Kidney tubule cell (primary cell): ENCODE measurements at regions not wholly inside any gene's neighbourhood (a gene's known extent, or its start where the extent isn't known, plus 50 kb on each side); places are given as distances from the start of the nearest gene placed in this dataset.
"Not testable (repeated sequence)": the region's sequence is repeated elsewhere in the genome, so short reads cannot be mapped to it uniquely, and the experiment has no call there.

Experiments
- DNase-seq: peaks from one replicate; pipeline ENCODE4 v3.0.0-alpha.2; 2018; ENCODE audit warnings: low spot score

GRCh38 chr20:5696011-5696559 lies 54.1 kb upstream of the SHLD1 start:
- DNase-seq: no peak

- no peak for DNase-seq
Observed at GRCh38 chr20:5691918-5692618, 58.1 kb upstream of the SHLD1 start.

- no peak for DNase-seq
Observed at GRCh38 chr20:5689463-5689862, 60.7 kb upstream of the SHLD1 start.

- DNase-seq: no peak
Observed at GRCh38 chr20:5688431-5688972, 61.7 kb upstream of the SHLD1 start.

- no peak for DNase-seq
Observed at GRCh38 chr20:5687884-5688283, 62.3 kb upstream of the SHLD1 start.

DNA sequence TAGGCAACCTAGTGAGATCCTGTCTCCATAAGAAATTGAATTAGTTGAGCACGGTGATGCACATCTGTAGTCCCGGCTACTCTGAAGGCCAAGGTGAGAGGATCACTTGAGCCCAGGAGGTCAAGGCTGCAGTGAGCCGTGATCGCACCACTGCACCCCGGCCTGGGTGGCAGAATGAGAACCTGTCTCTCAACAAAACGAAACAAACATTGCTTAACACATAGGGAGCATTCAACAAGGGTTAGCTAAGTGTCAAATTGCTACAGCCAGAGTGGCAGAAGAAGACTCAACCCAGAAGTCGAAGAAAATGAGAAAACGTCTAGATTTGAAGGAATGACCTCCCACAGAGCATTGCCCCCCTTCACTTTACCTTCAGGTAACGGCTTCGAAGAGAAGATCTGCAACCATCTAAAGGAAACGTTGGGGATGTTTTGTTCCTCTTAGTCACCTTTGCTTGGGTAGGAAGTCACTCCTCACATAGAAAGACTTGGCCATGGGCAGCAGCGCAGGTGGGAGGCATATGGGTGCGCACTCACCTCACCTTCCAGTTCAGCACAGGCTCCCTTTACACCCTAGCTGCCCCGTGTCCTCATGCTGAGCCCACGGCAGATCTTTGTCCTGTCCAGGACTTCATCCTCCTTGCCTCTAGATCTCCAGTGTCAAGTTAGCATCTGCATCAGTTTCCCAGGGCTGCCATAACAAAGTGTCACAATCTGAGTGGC lies 63.7 kb upstream of the SHLD1 start:
- no peak for DNase-seq

DNA sequence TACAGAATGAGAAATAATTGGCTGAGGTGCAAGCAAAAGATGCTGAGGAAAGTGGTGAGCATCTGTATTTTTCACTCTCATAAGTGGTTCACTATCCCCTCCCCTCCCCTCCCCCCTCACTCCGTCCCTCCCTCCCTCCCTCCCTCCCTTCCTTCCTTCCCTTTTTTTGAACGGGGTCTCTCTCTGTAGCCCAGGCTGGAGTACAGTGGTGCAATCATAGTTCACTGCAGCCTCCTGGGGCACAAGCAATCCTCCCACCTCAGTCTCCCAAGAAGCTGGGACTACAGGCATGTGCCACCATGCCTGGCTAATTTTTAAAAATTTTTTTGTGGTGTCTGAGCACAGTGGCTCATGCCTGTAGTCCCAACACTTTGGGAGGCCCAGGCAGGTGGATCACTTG lies 67.6 kb upstream of the SHLD1 start:
- not testable (repeated sequence) for DNase-seq

DNA sequence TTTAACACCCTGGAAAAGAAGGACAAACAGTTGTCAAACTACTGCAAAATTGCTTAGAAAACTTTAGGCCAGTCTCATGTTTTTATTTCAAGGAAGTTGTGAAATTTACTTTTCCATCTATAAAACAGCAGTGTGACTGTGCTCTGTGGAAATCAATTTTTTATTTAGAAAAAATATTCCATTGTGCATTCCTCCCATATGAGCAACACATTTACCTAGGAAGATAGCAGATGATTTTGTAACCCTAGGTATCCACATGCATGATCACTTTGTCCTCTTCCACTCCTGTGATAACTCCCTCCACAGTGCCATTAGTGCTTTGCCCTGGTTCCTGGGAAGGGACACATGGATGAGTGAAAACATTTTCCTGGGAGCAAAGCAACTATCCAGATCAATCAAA lies 69.4 kb upstream of the GPCPD1 start:
- DNase-seq: no peak

GRCh38 chr20:5678777-5679176 lies 68.0 kb upstream of the GPCPD1 start:
- no peak for DNase-seq

DNA sequence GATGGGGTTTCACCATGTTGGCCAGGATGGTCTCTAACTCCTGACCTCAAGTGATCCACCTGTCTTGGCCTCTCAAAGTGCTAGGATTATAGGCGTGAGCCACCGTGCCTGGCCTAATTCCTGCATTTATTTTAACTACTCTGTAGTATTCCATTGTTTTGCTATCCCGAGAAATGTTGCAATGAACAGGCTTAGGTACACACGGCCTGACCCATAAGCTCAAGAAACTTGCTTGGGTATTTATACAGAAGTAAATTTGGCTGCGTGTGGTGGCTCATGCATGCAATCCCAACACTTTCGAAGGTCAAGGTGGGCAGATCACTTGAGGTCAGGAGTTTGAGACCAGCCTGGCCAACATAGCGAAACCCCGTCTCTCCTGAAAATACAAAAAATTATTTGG lies 67.1 kb upstream of the GPCPD1 start:
- DNase-seq: not testable (repeated sequence)

DNA sequence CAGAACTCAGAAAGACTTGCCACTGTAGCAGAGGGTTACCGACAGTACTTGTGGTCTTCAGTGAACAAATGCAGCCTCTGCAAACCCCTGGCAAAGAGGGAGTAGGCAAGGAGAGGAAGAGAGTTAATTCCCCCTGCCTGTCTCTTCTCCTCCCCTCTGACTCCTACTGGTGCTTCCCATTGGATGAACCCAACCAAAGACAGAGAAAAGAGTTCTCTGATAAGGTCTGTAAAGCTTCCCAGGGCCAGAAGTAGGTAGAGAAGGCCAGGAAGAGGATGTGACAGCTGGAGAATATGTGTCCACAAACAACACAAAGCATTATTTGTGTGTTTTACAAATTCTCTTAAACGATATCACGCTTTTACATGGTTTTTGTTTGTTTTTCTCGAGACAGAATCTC lies 66.6 kb upstream of the GPCPD1 start:
- no peak for DNase-seq

DNA sequence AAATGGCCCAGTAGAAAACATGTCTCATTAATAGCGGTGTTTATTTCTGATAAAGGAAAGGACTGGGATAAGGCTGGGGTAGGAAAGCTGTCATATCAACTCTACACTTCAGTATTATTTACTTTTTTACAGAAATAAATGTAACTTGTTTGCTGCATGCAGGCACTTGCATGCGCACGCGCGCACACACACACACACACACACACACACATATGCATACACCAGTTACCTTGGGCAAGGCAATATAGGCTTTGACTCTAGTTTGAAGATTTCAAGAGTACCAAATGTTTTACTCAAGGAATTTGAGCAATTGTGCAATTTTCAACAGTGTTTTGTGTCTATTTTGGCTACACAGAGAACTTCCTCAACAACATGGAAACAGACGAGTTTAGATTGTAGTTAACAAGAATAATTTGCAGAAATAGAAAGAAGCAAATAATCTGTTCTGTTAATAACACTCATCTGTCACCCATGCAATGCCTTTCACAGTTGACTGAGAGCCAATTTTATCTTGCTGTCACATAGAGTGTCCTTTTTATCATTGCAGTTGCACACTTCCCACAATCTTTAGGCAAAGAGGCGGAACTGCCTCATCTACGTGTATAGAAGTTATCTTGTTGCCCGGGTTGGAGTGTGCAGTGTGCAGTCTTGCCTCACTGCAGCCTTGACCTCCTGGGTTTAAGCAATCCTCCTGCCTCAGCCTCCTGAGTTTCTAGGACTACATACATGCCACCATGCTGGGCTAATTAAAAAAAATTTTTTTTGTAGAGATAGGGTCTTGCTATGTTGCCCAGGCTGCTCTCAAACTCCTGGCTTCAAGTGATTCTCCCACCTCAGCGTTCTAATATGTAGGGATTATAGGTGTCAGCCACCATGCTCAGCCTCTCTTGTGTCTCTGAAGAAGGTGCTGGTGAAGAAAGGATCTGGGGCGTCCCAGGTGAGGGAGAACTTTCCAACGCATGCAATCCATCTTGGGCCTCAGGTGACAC lies 64.6 kb upstream of the GPCPD1 start:
- no peak for DNase-seq

DNA sequence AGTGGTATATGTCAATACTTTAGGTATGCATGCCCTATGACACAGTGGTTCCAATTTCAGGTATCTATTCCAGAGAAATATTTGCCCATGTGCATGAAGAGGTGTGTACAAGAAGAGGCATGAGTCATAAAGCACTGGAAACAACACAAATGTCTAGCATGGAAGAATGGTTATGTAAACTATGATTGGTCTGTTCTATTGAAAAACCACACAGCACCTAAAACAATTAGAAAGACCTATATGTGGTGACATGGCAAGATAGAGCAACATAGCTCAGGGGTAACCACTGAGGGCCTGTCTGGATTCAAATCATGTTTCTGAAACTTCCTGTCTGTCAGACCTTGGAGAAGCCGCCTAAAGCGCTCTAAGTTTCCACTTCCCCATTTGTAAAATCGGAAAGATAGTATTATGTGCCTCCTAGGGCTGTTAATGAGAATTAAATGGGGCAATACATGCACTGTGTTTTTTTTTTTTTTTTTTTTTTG lies 63.4 kb upstream of the GPCPD1 start:
- peak; percentile 63 for DNase-seq

- DNase-seq: no peak
Observed at GRCh38 chr20:5670874-5671273, 60.1 kb upstream of the GPCPD1 start.

DNA sequence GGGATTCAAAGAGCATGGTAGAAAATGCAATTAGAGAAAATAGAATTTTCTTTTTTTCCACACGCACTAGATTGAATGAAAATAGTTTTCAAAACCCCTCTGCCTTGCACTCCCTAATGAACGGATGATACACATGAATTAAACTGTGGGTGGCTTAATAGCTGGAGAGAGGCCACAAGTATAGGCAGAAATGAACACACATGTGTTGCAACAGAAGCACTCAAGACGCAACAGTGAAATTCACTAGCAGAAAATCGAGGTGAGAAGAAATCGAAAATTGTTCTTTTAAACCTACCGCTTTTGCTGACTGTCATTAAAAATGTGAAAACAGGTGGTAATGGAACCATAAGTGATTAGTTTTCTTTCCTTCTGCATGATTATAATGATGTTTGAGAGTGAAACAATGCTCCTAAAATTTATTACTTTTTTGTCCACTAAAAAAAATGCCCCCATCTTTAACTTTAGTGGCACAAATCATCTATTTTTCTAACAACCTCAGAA lies 59.3 kb upstream of the GPCPD1 start:
- no peak for DNase-seq

DNA sequence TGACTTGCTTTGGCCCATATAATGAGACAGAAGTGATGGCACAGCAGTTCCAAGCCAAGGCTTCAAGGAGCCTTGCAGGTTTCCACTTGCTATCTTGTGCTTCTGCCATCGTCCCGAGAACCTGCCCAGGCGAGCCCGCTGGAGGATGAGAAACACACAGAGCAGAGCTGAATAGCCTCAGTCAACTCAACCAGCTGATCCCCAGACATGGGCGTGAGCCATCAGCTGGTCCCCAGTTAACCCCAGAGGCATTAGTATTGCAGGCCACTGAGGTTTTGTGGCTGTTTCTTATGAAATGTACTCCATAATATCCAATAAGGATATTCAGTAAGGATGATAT lies 57.7 kb upstream of the GPCPD1 start:
- no peak for DNase-seq

- no peak for DNase-seq
Observed at GRCh38 chr20:5667705-5668528, 57.1 kb upstream of the GPCPD1 start.

DNA sequence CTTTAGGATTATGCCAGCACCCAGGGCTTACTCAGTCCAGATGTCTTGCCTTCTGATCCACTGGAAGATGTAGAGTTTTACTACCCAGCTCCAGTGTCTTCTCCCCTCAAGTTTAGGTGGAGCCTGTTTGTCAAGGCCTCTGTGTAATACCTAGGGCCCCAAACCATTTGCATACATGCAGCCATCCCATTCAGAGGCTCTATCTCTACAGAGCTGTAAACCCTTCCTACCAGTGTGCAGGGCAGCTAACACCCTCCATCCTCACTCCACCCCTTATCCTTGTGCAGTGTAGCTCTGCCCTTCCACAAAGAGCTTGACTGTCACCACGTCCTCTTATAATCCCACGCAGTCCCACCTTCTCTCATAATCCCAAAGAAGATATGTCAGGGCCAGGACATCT lies 54.6 kb upstream of the GPCPD1 start:
- no peak for DNase-seq

DNA sequence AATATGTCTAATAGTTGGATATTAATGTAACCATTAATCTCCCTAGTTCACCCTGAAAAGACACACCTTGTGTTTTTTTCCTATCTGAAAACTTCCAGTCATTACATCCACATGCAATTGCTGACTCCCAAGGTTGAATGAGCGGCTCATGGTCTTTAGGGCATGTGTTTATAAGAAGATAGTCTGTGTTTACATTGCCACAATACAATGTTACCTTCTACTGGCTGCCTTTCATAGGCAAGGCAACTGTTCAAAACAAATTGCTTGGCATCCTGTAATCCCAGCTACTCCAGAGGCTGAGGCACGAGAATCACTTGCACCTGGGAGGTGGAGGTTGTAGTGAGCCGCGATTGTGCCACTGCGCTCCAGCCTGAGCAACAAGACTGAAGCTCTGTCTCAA lies 52.6 kb upstream of the GPCPD1 start:
- no peak for DNase-seq

GRCh38 chr20:5662769-5663168 lies 52.0 kb upstream of the GPCPD1 start:
- DNase-seq: no peak

GRCh38 chr20:5660756-5661155 lies 50.0 kb upstream of the GPCPD1 start:
- DNase-seq: not testable (repeated sequence)
